Endothelial cell of umbilical vein (primary cell): ENCODE measurements at regions not wholly inside any gene's neighbourhood (a gene's known extent, or its start where the extent isn't known, plus 50 kb on each side); places are given as distances from the start of the nearest gene placed in this dataset.

ENCODE experiments used
- BruUV-seq: library from RNA; stranded (reverse); fragments of 400-500 nt; replicated peaks from 2 replicates; lab custom pipeline; 2021; lab: Mats Ljungman, UMichigan
- CTCF ChIA-PET: fragments of 300-600, 350-600 bp; sonication (Branson Sonifier 250); formaldehyde crosslinking; loops from one replicate; lab custom pipeline; 2021; ENCODE audit warnings: antibody characterized with exemption, inconsistent platforms; lab: Charles Lee
- POLR2A ChIA-PET: fragments of 300-600, 350-600 bp; sonication (Branson Sonifier 250); formaldehyde crosslinking; loops from one replicate; lab custom pipeline; 2021; ENCODE audit warnings: antibody characterized with exemption, inconsistent platforms; lab: Charles Lee
- DNase-seq: peaks from one replicate; pipeline ENCODE4 v3.0.0-alpha.2; 2011; ENCODE audit warnings: low read depth, low spot score
- FAIRE-seq: peaks from 2 replicates; lab custom pipeline; 2011; peaks lifted over from hg19 to GRCh38; lab: Jason Lieb, UNC
- H2AFZ ChIP-seq: 2 replicates; pipeline ENCODE4 v1.6.0; 2012; ENCODE audit warnings: low read depth, low read length, control low read depth, inconsistent platforms
- H3K27ac ChIP-seq: 2 replicates; pipeline ENCODE4 v1.5.1; 2011; ENCODE audit warnings: low read depth, mild to moderate bottlenecking, control low read depth, low read length, moderate library complexity; ENCODE audit not compliant: insufficient read depth
- H3K27me3 ChIP-seq, 2 experiments: 2 replicates each; pipeline versions ENCODE4 v1.6.0 to v1.6.1; 2011; ENCODE audit warnings: low read length in 2 of 2, mixed read lengths in 1 of 2; ENCODE audit not compliant: control insufficient read depth in 2 of 2, insufficient read depth in 2 of 2
- H3K36me3 ChIP-seq, 2 experiments: 2 replicates in 1 of 2; 3 replicates in 1 of 2; pipeline ENCODE4 v1.5.1; 2011; ENCODE audit warnings: low read length in 2 of 2, mild to moderate bottlenecking in 1 of 2, moderate library complexity in 1 of 2; ENCODE audit not compliant: control insufficient read depth in 2 of 2, insufficient read depth in 2 of 2; ENCODE audit errors: extremely low read depth in 1 of 2
- H3K4me1 ChIP-seq: 3 replicates; pipeline ENCODE4 v1.5.1; 2011; ENCODE audit warnings: mild to moderate bottlenecking, low read length; ENCODE audit not compliant: control insufficient read depth, insufficient read depth; ENCODE audit errors: extremely low read depth
- H3K4me2 ChIP-seq: 2 replicates; pipeline ENCODE4 v1.6.1; 2011; ENCODE audit warnings: low read length, control low read depth, mixed read lengths; ENCODE audit not compliant: insufficient read depth
- H3K4me3 ChIP-seq, 3 experiments: fragments of 200-600 bp in 1 of 3; sonication (generic), shearing (Covaris generic) in 1 of 3; replicated peaks in 1 of 3; 2 replicates each; pipeline ENCODE4 v1.5.1; 2011 to 2016; ENCODE audit warnings: control low read depth in 3 of 3, low read length in 3 of 3, mild to moderate bottlenecking in 2 of 3, inconsistent platforms in 1 of 3, low read depth in 1 of 3, moderate library complexity in 1 of 3; ENCODE audit not compliant: insufficient read depth in 1 of 3
- H3K79me2 ChIP-seq: 2 replicates; pipeline ENCODE4 v1.6.0; 2012; ENCODE audit warnings: low read length, inconsistent platforms; ENCODE audit not compliant: control insufficient read depth, insufficient read depth
- H3K9ac ChIP-seq: replicated peaks from 2 replicates; pipeline ENCODE3; 2011; ENCODE audit warnings: low read length, control low read depth; ENCODE audit not compliant: insufficient read depth; ENCODE audit errors: extremely low read depth
- H3K9me1 ChIP-seq: replicated peaks from 3 replicates; pipeline ENCODE4 v1.6.0; 2011; ENCODE audit warnings: mild to moderate bottlenecking, low read length; ENCODE audit not compliant: control insufficient read depth, insufficient read depth; ENCODE audit errors: extremely low read depth
- H3K9me3 ChIP-seq: replicated peaks from 2 replicates; pipeline ENCODE4 v1.5.1; 2012; ENCODE audit warnings: low read length, inconsistent platforms; ENCODE audit not compliant: control insufficient read depth, insufficient read depth
- H4K20me1 ChIP-seq: replicated peaks from 2 replicates; pipeline ENCODE3; 2011; ENCODE audit warnings: mild to moderate bottlenecking, low read length; ENCODE audit not compliant: control insufficient read depth, insufficient read depth; ENCODE audit errors: extremely low read depth
- CTCF ChIP-seq, 2 donors: IDR thresholded peaks; 1 replicate in 1 of 2; 2 replicates in 1 of 2; pipeline ENCODE4 v1.5.1; 2011; ENCODE audit warnings: low read length in 2 of 2, mild to moderate bottlenecking in 2 of 2, moderate library complexity in 2 of 2, control low read depth in 1 of 2, inconsistent platforms in 1 of 2, low read depth in 1 of 2; ENCODE audit not compliant: insufficient read depth in 1 of 2; ENCODE audit errors: extremely low read depth in 1 of 2
- EZH2 ChIP-seq: IDR thresholded peaks from 2 replicates; pipeline ENCODE4 v1.6.1; 2012; ENCODE audit warnings: borderline replicate concordance, low read depth, mild to moderate bottlenecking, moderate library complexity, low read length, inconsistent platforms; ENCODE audit not compliant: severe bottlenecking
- FOS ChIP-seq: IDR thresholded peaks from 2 replicates; pipeline ENCODE4 v1.6.1; 2011; ENCODE audit warnings: mild to moderate bottlenecking, low read length, moderate library complexity, borderline replicate concordance; ENCODE audit not compliant: insufficient read depth
- GATA2 ChIP-seq: IDR thresholded peaks from 2 replicates; pipeline ENCODE4 v1.7.0; 2011; ENCODE audit warnings: low read depth, mild to moderate bottlenecking, moderate library complexity, mixed read lengths, low read length; ENCODE audit not compliant: insufficient read length, insufficient read depth
- JUN ChIP-seq: IDR thresholded peaks from 2 replicates; pipeline ENCODE4 v1.6.1; 2011; ENCODE audit warnings: borderline replicate concordance, low read depth; ENCODE audit not compliant: insufficient read length, insufficient read depth
- MAX ChIP-seq: IDR thresholded peaks from 2 replicates; pipeline ENCODE4 v1.6.1; 2011; ENCODE audit not compliant: insufficient read depth, insufficient read length
- MYC ChIP-seq: IDR thresholded peaks from one replicate; pipeline ENCODE4 v1.6.1; 2011; ENCODE audit warnings: mild to moderate bottlenecking, low read depth, low read length
- POLR2A ChIP-seq: IDR thresholded peaks from 2 replicates; pipeline ENCODE4 v1.6.1; 2012; ENCODE audit warnings: low read depth, mild to moderate bottlenecking, control low read depth, low read length
- POLR2AphosphoS5 ChIP-seq: IDR thresholded peaks from 2 replicates; pipeline ENCODE4 v1.6.1; 2012; ENCODE audit warnings: low read depth, mild to moderate bottlenecking, control low read depth, low read length, moderate library complexity; ENCODE audit not compliant: insufficient read depth
- dilution Hi-C: fragments of 300-500 bp; cut with MboI; formaldehyde crosslinking; loops from one replicate; pipeline ENCODE4 v1.15.0; 2019; ENCODE audit warnings: low sequenced_read_pairs; ENCODE audit not compliant: extremely low pct_ligation_motif_present
- intact Hi-C: fragments of 100-400 bp; cut with micrococcal nuclease; formaldehyde crosslinking; loops from one replicate; pipeline ENCODE4 v1.10.0; 2022

- no peak overlapping the region for H3K4me3 ChIP-seq
- no peaks in the 10 kb centered on the region for H4K20me1 ChIP-seq
- no peaks in the 10 kb centered on the region for H3K9me1 ChIP-seq
- ChIA-PET POLR2A (no interaction called here), CTCF (interaction anchor here (0.6 kb wide), 1 partner anchor 166 kb away, joined by 4 read pairs; no protein-coding TSS in a partner anchor)
- no peak overlapping the region for H3K4me2 ChIP-seq
- H3K79me2 ChIP-seq = no peaks in the 10 kb centered on the region
- no peaks in the 10 kb centered on the region for H3K9me3 ChIP-seq
- no peak overlapping the region for H3K9ac ChIP-seq
- no peaks in the 10 kb centered on the region for H3K36me3 ChIP-seq
- peaks cover 4% of the 10 kb centered on the region for H3K4me1 ChIP-seq
- DNase-seq (no peak), FAIRE-seq (no peak)
- dilution Hi-C loops (no loop called here), intact Hi-C loops (no loop called here)
- no peak overlapping the region for H2AFZ ChIP-seq
- H3K27ac ChIP-seq = no peak overlapping the region
- H3K27me3 ChIP-seq = no peaks in the 10 kb centered on the region
- TF ChIP-seq FOS = no peak
- TF ChIP-seq JUN = no peak
- no peak for TF ChIP-seq GATA2
- TF ChIP-seq CTCF (IDR thresholded peaks at IDR 0.05; ENCODE audit: extremely low read depth in 1 of 2, insufficient read depth in 1 of 2, low read depth in 1 of 2, low read length in 2 of 2) = no peak
- TF ChIP-seq MAX = no peak
- TF ChIP-seq MYC = no peak
- no peak for TF ChIP-seq POLR2AphosphoS5
- no peak for TF ChIP-seq EZH2
- no peak for TF ChIP-seq POLR2A
- no TSS peak for BruUV-seq
Observed at GRCh38 chr17:27970587-27970986, 71.9 kb upstream of the NLK start.
